H9 (cell line): ENCODE measurements at regions not wholly inside any gene's neighbourhood (a gene's known extent, or its start where the extent isn't known, plus 50 kb on each side); places are given as distances from the start of the nearest gene placed in this dataset.

Source experiments
- DNase-seq: peaks from one replicate; pipeline ENCODE4 v3.0.0-alpha.2; 2017
- H2AFZ ChIP-seq: one replicate; pipeline ENCODE4 v1.6.1; 2013; ENCODE audit warnings: mild to moderate bottlenecking, low read length, control low read depth, moderate library complexity
- H2AK5ac ChIP-seq: 2 replicates; pipeline ENCODE4 v1.6.1; 2013; ENCODE audit warnings: low read length, control low read depth, mixed read lengths; ENCODE audit not compliant: insufficient read length
- H2BK120ac ChIP-seq: one replicate; pipeline ENCODE4 v1.6.1; 2013; ENCODE audit warnings: low read depth, mild to moderate bottlenecking, low read length, control low read depth, inconsistent platforms; ENCODE audit not compliant: poor library complexity, severe bottlenecking
- H2BK12ac ChIP-seq: 2 replicates; pipeline ENCODE4 v1.6.1; 2013; ENCODE audit warnings: low read length, control low read depth, mixed read lengths, low read depth; ENCODE audit not compliant: insufficient read length
- H2BK15ac ChIP-seq: 2 replicates; pipeline ENCODE4 v1.6.1; 2013; ENCODE audit warnings: low read depth, low read length, control low read depth
- H2BK20ac ChIP-seq: one replicate; pipeline ENCODE4 v1.6.1; 2013; ENCODE audit warnings: low read depth, mild to moderate bottlenecking, low read length, control low read depth, inconsistent platforms; ENCODE audit not compliant: poor library complexity, severe bottlenecking
- H2BK5ac ChIP-seq: 2 replicates; pipeline ENCODE4 v1.6.1; 2013; ENCODE audit warnings: low read length, control low read depth, mixed read lengths; ENCODE audit not compliant: insufficient read length
- H3K14ac ChIP-seq: 2 replicates; pipeline ENCODE4 v1.6.1; 2013; ENCODE audit warnings: low read length, control low read depth; ENCODE audit not compliant: insufficient read depth
- H3K18ac ChIP-seq: 2 replicates; pipeline ENCODE4 v1.6.1; 2013; ENCODE audit warnings: low read depth, mild to moderate bottlenecking, mixed read lengths, low read length, control low read depth; ENCODE audit not compliant: insufficient read length
- H3K23ac ChIP-seq: 2 replicates; pipeline ENCODE4 v1.6.1; 2013; ENCODE audit warnings: low read length, control low read depth, mixed read lengths, low read depth; ENCODE audit not compliant: insufficient read length
- H3K23me2 ChIP-seq: 2 replicates; pipeline ENCODE4 v1.6.1; 2013; ENCODE audit warnings: low read depth, mild to moderate bottlenecking, mixed read lengths, low read length, control low read depth; ENCODE audit not compliant: insufficient read length, poor library complexity, severe bottlenecking
- H3K27ac ChIP-seq: 2 replicates; pipeline ENCODE4 v1.5.1; 2013; ENCODE audit warnings: low read length, control low read depth, mixed read lengths, low read depth; ENCODE audit not compliant: insufficient read length
- H3K27me3 ChIP-seq: 2 replicates; pipeline ENCODE4 v1.6.1; 2013; ENCODE audit warnings: low read length, control low read depth, inconsistent platforms; ENCODE audit not compliant: insufficient read depth
- H3K4ac ChIP-seq: 2 replicates; pipeline ENCODE4 v1.6.1; 2013; ENCODE audit warnings: low read depth, mild to moderate bottlenecking, control low read depth, inconsistent platforms, low read length, moderate library complexity
- H3K4me1 ChIP-seq: 2 replicates; pipeline ENCODE4 v1.6.1; 2013; ENCODE audit warnings: low read length, control low read depth, inconsistent platforms; ENCODE audit not compliant: insufficient read depth
- H3K4me2 ChIP-seq: 2 replicates; pipeline ENCODE4 v1.6.1; 2013; ENCODE audit warnings: low read length, control low read depth, mixed read lengths; ENCODE audit not compliant: insufficient read length, insufficient read depth
- H3K56ac ChIP-seq: 2 replicates; pipeline ENCODE4 v1.6.1; 2013; ENCODE audit warnings: low read depth, mild to moderate bottlenecking, mixed read lengths, low read length, control low read depth; ENCODE audit not compliant: insufficient read length
- H3K79me1 ChIP-seq: 2 replicates; pipeline ENCODE4 v1.6.1; 2013; ENCODE audit warnings: low read depth, mild to moderate bottlenecking, moderate library complexity, low read length, control low read depth, inconsistent platforms; ENCODE audit not compliant: insufficient read depth, poor library complexity, severe bottlenecking
- H3K79me2 ChIP-seq: 2 replicates; pipeline ENCODE4 v1.6.1; 2013; ENCODE audit warnings: low read length, control low read depth, inconsistent platforms; ENCODE audit not compliant: insufficient read depth
- H3K9ac ChIP-seq: 2 replicates; pipeline ENCODE4 v1.6.1; 2013; ENCODE audit warnings: low read length, control low read depth, mixed read lengths; ENCODE audit not compliant: insufficient read length; ENCODE audit errors: extremely low read depth
- H3K9me3 ChIP-seq: one replicate; pipeline ENCODE4 v1.6.1; 2013; ENCODE audit warnings: low read depth, low read length, inconsistent platforms; ENCODE audit not compliant: control insufficient read depth
- H3T11ph ChIP-seq: one replicate; pipeline ENCODE4 v1.6.1; 2013; ENCODE audit warnings: mild to moderate bottlenecking, low read length, control low read depth, inconsistent platforms
- H4K20me1 ChIP-seq: one replicate; pipeline ENCODE4 v1.6.1; 2013; ENCODE audit not compliant: control insufficient read depth, insufficient read length, insufficient read depth
- H4K5ac ChIP-seq: 2 replicates; pipeline ENCODE4 v1.6.1; 2013; ENCODE audit warnings: low read depth, mild to moderate bottlenecking, mixed read lengths, low read length, control low read depth; ENCODE audit not compliant: insufficient read length
- H4K8ac ChIP-seq: replicated peaks from 2 replicates; pipeline ENCODE4 v1.6.1; 2013; ENCODE audit warnings: low read length, control low read depth, mixed read lengths, low read depth; ENCODE audit not compliant: insufficient read length
- H4K91ac ChIP-seq: 2 replicates; pipeline ENCODE4 v1.6.1; 2013; ENCODE audit warnings: low read depth, mild to moderate bottlenecking, moderate library complexity, mixed read lengths, low read length, control low read depth; ENCODE audit not compliant: insufficient read length
- H3K27ac Mint-ChIP-seq, 3 experiments: 2 replicates in 2 of 3; 3 replicates in 1 of 3; pipeline ENCODE4 v1.8.0; 2020 to 2021; ENCODE audit warnings: mixed read lengths in 3 of 3, mild to moderate bottlenecking in 1 of 3, moderate library complexity in 1 of 3
- H3K27me3 Mint-ChIP-seq: 2 replicates; pipeline ENCODE4 v1.8.0; 2021; ENCODE audit warnings: low read depth, mild to moderate bottlenecking, moderate library complexity, mixed read lengths
- H3K36me3 Mint-ChIP-seq, 3 experiments: 2 replicates in 2 of 3; 3 replicates in 1 of 3; pipeline ENCODE4 v1.8.0; 2020 to 2021; ENCODE audit warnings: low read depth in 3 of 3, mixed read lengths in 3 of 3; ENCODE audit not compliant: insufficient read depth in 1 of 3
- H3K4me1 Mint-ChIP-seq, 2 experiments: 2 replicates each; pipeline ENCODE4 v1.8.0; 2020; ENCODE audit warnings: mixed read lengths in 2 of 2
- H3K4me3 Mint-ChIP-seq, 2 experiments: 2 replicates in 1 of 2; 3 replicates in 1 of 2; pipeline ENCODE4 v1.8.0; 2020 to 2021; ENCODE audit warnings: mild to moderate bottlenecking in 2 of 2, mixed read lengths in 2 of 2, moderate library complexity in 1 of 2
- H3K9me3 Mint-ChIP-seq, 2 experiments: 2 replicates in 1 of 2; 3 replicates in 1 of 2; pipeline ENCODE4 v1.8.0; 2020; ENCODE audit warnings: mild to moderate bottlenecking in 2 of 2, mixed read lengths in 2 of 2, moderate library complexity in 1 of 2
- WGBS: extraction: QIAGEN DNeasy Blood & Tissue Kit; methylation state at CpG from one replicate; pipeline ENCODE4 v1.1.7; 2013; ENCODE audit warnings: missing lambda C conversion rate, low lambda C conversion rate, mixed read lengths; ENCODE audit not compliant: insufficient read length; ENCODE audit errors: extremely low coverage; 5-methylcytosine and 5-hydroxymethylcytosine counted together
- TF ChIP-seq, protein P1 (sequence below): fragments of 200-600 bp; sonication (generic); conservative IDR thresholded peaks from 3 replicates; pipeline ENCODE4 v1.8.0; 2021; ENCODE audit warnings: antibody characterized with exemption, mild to moderate bottlenecking

DNA sequence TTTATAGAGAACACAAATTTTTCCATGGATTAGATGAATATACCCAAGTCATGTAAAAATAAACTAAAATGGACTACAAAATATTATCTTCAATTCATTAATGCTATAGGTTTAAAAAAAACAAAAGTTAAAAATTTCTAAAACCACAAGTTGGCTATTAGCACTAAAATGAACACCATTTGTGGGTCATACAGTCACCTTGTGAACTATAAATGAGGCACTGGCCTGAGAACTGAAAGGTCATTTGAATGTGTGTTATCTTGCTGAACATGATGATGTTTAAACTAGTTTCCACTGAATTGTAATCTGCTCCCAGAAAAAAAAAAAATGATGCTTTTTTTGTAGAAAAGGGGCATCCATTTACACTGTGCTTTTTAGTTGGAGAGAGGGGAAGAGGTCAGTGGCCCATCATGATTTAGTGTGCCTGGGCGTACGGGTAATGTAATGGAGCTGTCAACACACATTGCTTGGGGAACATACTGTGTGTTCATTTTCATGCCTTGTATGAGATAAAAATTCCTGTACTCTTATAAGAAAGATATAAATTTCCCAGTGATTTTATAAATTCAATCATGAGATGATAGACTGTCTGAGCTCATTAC lies 96.6 kb upstream of the FKBP1C start:
- Mint-ChIP-seq H3K4me1 (no peaks in the 10 kb centered on the region), H3K27ac (no peak overlapping the region), H3K9me3 (no peaks in the 10 kb centered on the region; a peak in 1 of 5 replicates), H3K4me3 (no peak overlapping the region), H3K36me3 (no peaks in the 10 kb centered on the region; a peak in 1 of 7 replicates), H3K27me3 (no peaks in the 10 kb centered on the region)
- H3K79me2 ChIP-seq, result no peaks in the 10 kb centered on the region
- no peaks in the 10 kb centered on the region for H3K4me1 ChIP-seq
- no peak overlapping the region for H3K23ac ChIP-seq
- TF ChIP-seq, protein P1, sequence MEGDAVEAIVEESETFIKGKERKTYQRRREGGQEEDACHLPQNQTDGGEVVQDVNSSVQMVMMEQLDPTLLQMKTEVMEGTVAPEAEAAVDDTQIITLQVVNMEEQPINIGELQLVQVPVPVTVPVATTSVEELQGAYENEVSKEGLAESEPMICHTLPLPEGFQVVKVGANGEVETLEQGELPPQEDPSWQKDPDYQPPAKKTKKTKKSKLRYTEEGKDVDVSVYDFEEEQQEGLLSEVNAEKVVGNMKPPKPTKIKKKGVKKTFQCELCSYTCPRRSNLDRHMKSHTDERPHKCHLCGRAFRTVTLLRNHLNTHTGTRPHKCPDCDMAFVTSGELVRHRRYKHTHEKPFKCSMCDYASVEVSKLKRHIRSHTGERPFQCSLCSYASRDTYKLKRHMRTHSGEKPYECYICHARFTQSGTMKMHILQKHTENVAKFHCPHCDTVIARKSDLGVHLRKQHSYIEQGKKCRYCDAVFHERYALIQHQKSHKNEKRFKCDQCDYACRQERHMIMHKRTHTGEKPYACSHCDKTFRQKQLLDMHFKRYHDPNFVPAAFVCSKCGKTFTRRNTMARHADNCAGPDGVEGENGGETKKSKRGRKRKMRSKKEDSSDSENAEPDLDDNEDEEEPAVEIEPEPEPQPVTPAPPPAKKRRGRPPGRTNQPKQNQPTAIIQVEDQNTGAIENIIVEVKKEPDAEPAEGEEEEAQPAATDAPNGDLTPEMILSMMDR, result no peak
- no peak overlapping the region for H3K4ac ChIP-seq
- no peak overlapping the region for H3T11ph ChIP-seq
- no peak overlapping the region for H2BK12ac ChIP-seq
- H3K18ac ChIP-seq, result no peak overlapping the region
- no peaks in the 10 kb centered on the region for H3K27me3 ChIP-seq
- H3K4me2 ChIP-seq, result no peak overlapping the region
- no peaks in the 10 kb centered on the region for H3K9me3 ChIP-seq
- no peak overlapping the region for H3K56ac ChIP-seq
- H2BK120ac ChIP-seq, result no peak overlapping the region
- H4K20me1 ChIP-seq, result no peaks in the 10 kb centered on the region
- H4K5ac ChIP-seq, result no peak overlapping the region
- H2BK5ac ChIP-seq, result no peak overlapping the region
- no peaks in the 10 kb centered on the region for H3K23me2 ChIP-seq
- H3K27ac ChIP-seq, result no peak overlapping the region
- no peak overlapping the region for H4K8ac ChIP-seq
- no peaks in the 10 kb centered on the region for H3K79me1 ChIP-seq
- DNase-seq, result no peak
- WGBS, result no CpG with 5 or more reads among the region's 2 CpGs
- H2BK20ac ChIP-seq, result no peak overlapping the region
- no peak overlapping the region for H2BK15ac ChIP-seq
- no peak overlapping the region for H3K14ac ChIP-seq
- no peak overlapping the region for H2AFZ ChIP-seq
- H4K91ac ChIP-seq, result no peak overlapping the region
- no peak overlapping the region for H2AK5ac ChIP-seq
- no peak overlapping the region for H3K9ac ChIP-seq
